DOHH2 (cell line): ENCODE measurements at regions not wholly inside any gene's neighbourhood (a gene's known extent, or its start where the extent isn't known, plus 50 kb on each side); places are given as distances from the start of the nearest gene placed in this dataset.

Source experiments
- CTCF ChIP-seq: fragments of 200-600 bp; sonication (generic); IDR thresholded peaks from one replicate; pipeline ENCODE4 v1.5.1; 2014; ENCODE audit warnings: antibody characterized with exemption, mild to moderate bottlenecking, low read depth, low read length; ENCODE audit not compliant: poor library complexity, severe bottlenecking
- EZH2phosphoT487 ChIP-seq: fragments of 200-600 bp; sonication (generic); IDR thresholded peaks from 2 replicates; pipeline ENCODE4 v1.6.1; 2017; ENCODE audit warnings: borderline replicate concordance, mild to moderate bottlenecking, antibody characterized with exemption, low read length, moderate library complexity, mixed read lengths

GRCh38 chr17:71802663-71803062 lies 318.2 kb upstream of the SOX9 start:
- TF ChIP-seq CTCF (no peak), EZH2phosphoT487 (no peak)
